A549 (cell line): ENCODE measurements at regions not wholly inside any gene's neighbourhood (a gene's known extent, or its start where the extent isn't known, plus 50 kb on each side); places are given as distances from the start of the nearest gene placed in this dataset.

Source experiments
- ESRRA ChIP-seq: fragments of 150-350 bp; IDR thresholded peaks from 2 replicates; pipeline ENCODE4 v1.6.1; 2014; ENCODE audit warnings: mild to moderate bottlenecking, low read length, borderline replicate concordance
- MYC ChIP-seq: IDR thresholded peaks from 2 replicates; pipeline ENCODE4 v1.6.1; 2012; ENCODE audit warnings: mild to moderate bottlenecking, inconsistent platforms, low read length, improper control_type of control experiment, borderline replicate concordance
- POLR2A ChIP-seq: IDR thresholded peaks from 2 replicates; pipeline ENCODE4 v1.6.1; 2012; ENCODE audit warnings: mild to moderate bottlenecking, low read length
- POLR2AphosphoS2 ChIP-seq: conservative IDR thresholded peaks from 2 replicates; pipeline ENCODE4 v1.6.1; 2012; ENCODE audit warnings: low read length, improper control_type of control experiment, inconsistent platforms
- TF ChIP-seq, protein P1 (sequence below): fragments of >200 bp; sonication (Bioruptor Twin); formaldehyde crosslinking; IDR thresholded peaks from 3 replicates; pipeline ENCODE4 v1.5.1; 2016

DNA sequence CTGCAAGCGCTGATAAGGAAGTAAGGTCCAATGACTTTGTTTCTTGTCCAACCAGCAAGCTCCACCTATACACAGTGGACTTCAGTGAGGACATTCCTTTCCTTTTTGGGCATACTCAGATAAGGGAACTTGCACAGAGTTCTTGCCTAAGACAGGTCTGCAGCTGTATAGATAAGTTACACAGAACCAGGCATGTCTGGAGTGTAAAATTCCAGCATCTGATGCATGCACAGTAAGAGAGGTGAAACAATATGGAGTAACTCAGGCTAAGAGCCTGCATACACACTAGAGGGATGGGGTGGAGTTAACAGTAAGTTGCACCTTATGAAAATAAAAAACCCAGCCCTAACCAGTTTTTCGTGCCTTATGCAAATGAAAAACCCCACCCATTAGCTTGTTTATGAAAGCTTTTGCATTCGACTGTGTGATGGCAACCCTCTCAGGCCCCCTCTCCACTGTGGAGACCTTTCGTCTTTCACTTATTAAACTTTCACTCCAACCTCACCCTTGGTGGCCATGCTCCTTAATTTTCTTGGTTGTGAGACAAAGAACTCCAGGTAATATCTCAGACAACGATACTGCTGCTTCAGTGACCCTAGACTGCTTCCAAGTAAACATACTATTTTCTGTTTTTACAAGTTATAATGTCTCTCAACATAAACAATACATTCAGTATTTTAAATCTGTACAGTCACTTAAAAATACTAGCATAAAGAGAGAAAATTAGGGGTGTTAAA lies 2859.0 kb upstream of the PCDH20 start:
- TF ChIP-seq MYC, result no peak
- TF ChIP-seq POLR2A, result no peak
- TF ChIP-seq ESRRA, result no peak
- no peak for TF ChIP-seq POLR2AphosphoS2
- TF ChIP-seq, protein P1, sequence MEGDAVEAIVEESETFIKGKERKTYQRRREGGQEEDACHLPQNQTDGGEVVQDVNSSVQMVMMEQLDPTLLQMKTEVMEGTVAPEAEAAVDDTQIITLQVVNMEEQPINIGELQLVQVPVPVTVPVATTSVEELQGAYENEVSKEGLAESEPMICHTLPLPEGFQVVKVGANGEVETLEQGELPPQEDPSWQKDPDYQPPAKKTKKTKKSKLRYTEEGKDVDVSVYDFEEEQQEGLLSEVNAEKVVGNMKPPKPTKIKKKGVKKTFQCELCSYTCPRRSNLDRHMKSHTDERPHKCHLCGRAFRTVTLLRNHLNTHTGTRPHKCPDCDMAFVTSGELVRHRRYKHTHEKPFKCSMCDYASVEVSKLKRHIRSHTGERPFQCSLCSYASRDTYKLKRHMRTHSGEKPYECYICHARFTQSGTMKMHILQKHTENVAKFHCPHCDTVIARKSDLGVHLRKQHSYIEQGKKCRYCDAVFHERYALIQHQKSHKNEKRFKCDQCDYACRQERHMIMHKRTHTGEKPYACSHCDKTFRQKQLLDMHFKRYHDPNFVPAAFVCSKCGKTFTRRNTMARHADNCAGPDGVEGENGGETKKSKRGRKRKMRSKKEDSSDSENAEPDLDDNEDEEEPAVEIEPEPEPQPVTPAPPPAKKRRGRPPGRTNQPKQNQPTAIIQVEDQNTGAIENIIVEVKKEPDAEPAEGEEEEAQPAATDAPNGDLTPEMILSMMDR, result no peak
